Fibroblast of lung (primary cell): ENCODE measurements at regions not wholly inside any gene's neighbourhood (a gene's known extent, or its start where the extent isn't known, plus 50 kb on each side); places are given as distances from the start of the nearest gene placed in this dataset.

Experiments
- CTCF ChIP-seq, 2 donors: IDR thresholded peaks in 1 of 2; conservative IDR thresholded peaks in 1 of 2; 1 replicate in 1 of 2; 2 replicates in 1 of 2; pipeline ENCODE4 v1.5.1; 2011 to 2012; ENCODE audit warnings: low read length in 2 of 2, control low read depth in 1 of 2, inconsistent platforms in 1 of 2, low read depth in 1 of 2, mild to moderate bottlenecking in 1 of 2
- EZH2 ChIP-seq: IDR thresholded peaks from 2 replicates; pipeline ENCODE4 v1.5.1; 2012; ENCODE audit warnings: low read length, control low read depth, mild to moderate bottlenecking; ENCODE audit errors: missing control alignments

GRCh38 chr9:108612513-108612912 is 243.3 kb downstream of the ACTL7B start:
- TF ChIP-seq CTCF (conservative IDR thresholded peaks at IDR 0.05 in 1 of 2, IDR thresholded peaks at IDR 0.05 in 1 of 2; ENCODE audit: low read depth in 1 of 2, low read length in 2 of 2) (no peak), EZH2 (no peak)
